ENCODE measurements at regions not wholly inside any gene's neighbourhood (a gene's known extent, or its start where the extent isn't known, plus 50 kb on each side); places are given as distances from the start of the nearest gene placed in this dataset.

- H3K27me3 ChIP-seq (ENCODE audit: control insufficient read depth, insufficient read depth, low read length): peaks cover 5% of the 10 kb centered on the region
- no peak for FAIRE-seq
These were observed 153.0 kb downstream of the UXS1 start for GRCh38 chr2:106041150-106041549.

DNA sequence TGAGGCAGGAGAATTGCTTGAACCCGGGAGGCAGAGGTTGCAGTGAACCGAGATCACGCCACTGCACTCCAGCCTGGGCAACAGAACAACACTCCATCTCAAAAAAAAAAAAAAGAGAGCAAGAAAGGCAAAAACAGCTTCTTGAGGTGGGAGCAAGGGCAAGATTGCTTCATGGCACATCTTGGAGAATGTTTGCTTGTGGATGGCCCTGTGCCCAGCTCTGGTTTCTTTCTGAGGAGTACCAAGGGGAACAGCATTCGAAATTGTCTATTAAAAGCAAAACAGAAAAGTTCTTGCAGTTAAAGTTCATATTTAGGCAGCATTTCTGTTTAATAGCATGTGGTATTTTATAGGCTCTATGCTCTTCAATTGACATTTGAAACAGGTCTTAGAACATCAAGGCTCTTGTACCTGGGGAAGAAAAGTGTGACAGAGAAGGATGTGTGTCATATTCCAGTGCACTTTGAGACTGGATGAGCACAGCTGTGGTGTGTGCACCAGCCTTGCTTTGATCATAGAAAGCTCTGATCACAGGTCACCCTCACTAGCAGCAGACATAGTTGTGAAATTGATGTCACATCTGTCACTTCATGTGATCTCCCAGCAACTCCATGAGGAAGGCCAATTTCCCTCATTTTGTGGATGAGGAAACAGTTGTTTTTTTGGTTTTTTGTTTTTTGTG, 154.3 kb downstream of the UXS1 start:
- FAIRE-seq: no peak
- TF ChIP-seq CTCF (IDR thresholded peaks at IDR 0.05; ENCODE audit: insufficient read depth, low read length, severe bottlenecking): no peak

More at GRCh38 chr2:106041150-106041549, 153.0 kb downstream of the UXS1 start:
- TF ChIP-seq CTCF (IDR thresholded peaks at IDR 0.05; ENCODE audit: insufficient read depth, low read length, severe bottlenecking): no peak
- Histone ChIP-seq H3K36me3 (ENCODE audit: control insufficient read depth, insufficient read depth, low read length) (no peaks in the 10 kb centered on the region), H3K4me3 (ENCODE audit: low read depth, low read length) (no peak overlapping the region)
- DNase-seq (ENCODE audit: low read depth): no peak

GRCh38 chr2:106038601-106039375, 155.3 kb downstream of the UXS1 start:
- no peak overlapping the region for H3K4me3 ChIP-seq (ENCODE audit: low read depth, low read length)
- no peak for FAIRE-seq
- no peaks in the 10 kb centered on the region for H3K36me3 ChIP-seq (ENCODE audit: control insufficient read depth, insufficient read depth, low read length)
- peaks cover 4% of the 10 kb centered on the region for H3K27me3 ChIP-seq (ENCODE audit: control insufficient read depth, insufficient read depth, low read length)
- peak; percentile 19 for DNase-seq (ENCODE audit: low read depth)
- no peak for TF ChIP-seq CTCF (IDR thresholded peaks at IDR 0.05; ENCODE audit: insufficient read depth, low read length, severe bottlenecking)

More for the DNA sequence above, 154.3 kb downstream of the UXS1 start:
- H3K4me3 ChIP-seq (ENCODE audit: low read depth, low read length): no peak overlapping the region
- H3K27me3 ChIP-seq (ENCODE audit: control insufficient read depth, insufficient read depth, low read length): peaks cover 6% of the 10 kb centered on the region
- H3K36me3 ChIP-seq (ENCODE audit: control insufficient read depth, insufficient read depth, low read length): no peaks in the 10 kb centered on the region
- no peak for DNase-seq (ENCODE audit: low read depth)

GRCh38 chr2:106037932-106038331, 156.2 kb downstream of the UXS1 start:
- Histone ChIP-seq H3K36me3 (ENCODE audit: control insufficient read depth, insufficient read depth, low read length) (no peaks in the 10 kb centered on the region), H3K4me3 (ENCODE audit: low read depth, low read length) (no peak overlapping the region), H3K27me3 (ENCODE audit: control insufficient read depth, insufficient read depth, low read length) (peaks cover 4% of the 10 kb centered on the region)
- FAIRE-seq: no peak
- no peak for DNase-seq (ENCODE audit: low read depth)
- no peak for TF ChIP-seq CTCF (IDR thresholded peaks at IDR 0.05; ENCODE audit: insufficient read depth, low read length, severe bottlenecking)

DNA sequence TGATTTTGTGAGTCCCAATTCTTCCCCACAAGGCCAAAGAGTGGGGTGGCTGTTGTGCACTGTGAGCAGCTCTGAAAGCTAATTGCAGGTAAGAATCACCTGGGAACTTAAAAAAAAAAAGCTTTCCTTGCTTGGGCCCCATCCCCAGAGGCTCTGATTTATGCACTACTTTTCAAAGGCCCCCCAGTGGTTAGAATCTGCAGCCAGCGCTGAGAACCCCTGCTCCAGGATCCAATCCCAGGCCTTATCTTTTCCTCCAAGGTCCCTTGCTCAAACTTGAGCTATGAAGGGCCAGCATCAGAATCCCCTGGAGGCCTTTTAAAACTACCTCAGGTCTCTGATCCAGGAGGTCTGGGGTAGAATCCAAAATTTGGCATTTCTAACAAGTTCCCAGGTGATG, 156.8 kb downstream of the UXS1 start:
- TF ChIP-seq CTCF (IDR thresholded peaks at IDR 0.05; ENCODE audit: insufficient read depth, low read length, severe bottlenecking): no peak
- FAIRE-seq (no peak), DNase-seq (ENCODE audit: low read depth) (no peak)
- H3K27me3 ChIP-seq (ENCODE audit: control insufficient read depth, insufficient read depth, low read length): peaks cover 4% of the 10 kb centered on the region
- H3K36me3 ChIP-seq (ENCODE audit: control insufficient read depth, insufficient read depth, low read length): no peaks in the 10 kb centered on the region
- no peak overlapping the region for H3K4me3 ChIP-seq (ENCODE audit: low read depth, low read length)
